Osteocyte (in vitro differentiated cells): ENCODE measurements at regions not wholly inside any gene's neighbourhood (a gene's known extent, or its start where the extent isn't known, plus 50 kb on each side); places are given as distances from the start of the nearest gene placed in this dataset.

Source experiments
- DNase-seq: peaks from one replicate; pipeline ENCODE4 v3.0.0; 2021; ENCODE audit warnings: mixed read lengths; ENCODE audit not compliant: unreplicated experiment; ENCODE audit errors: extremely low spot score
- H3K27ac Mint-ChIP-seq: one replicate; pipeline ENCODE4 v1.8.0; 2021; ENCODE audit warnings: mild to moderate bottlenecking, mixed read lengths; ENCODE audit not compliant: unreplicated experiment
- H3K27me3 Mint-ChIP-seq: one replicate; pipeline ENCODE4 v1.8.0; 2021; ENCODE audit warnings: mixed read lengths; ENCODE audit not compliant: unreplicated experiment
- H3K36me3 Mint-ChIP-seq: one replicate; pipeline ENCODE4 v1.8.0; 2021; ENCODE audit warnings: mixed read lengths; ENCODE audit not compliant: unreplicated experiment
- H3K4me1 Mint-ChIP-seq: one replicate; pipeline ENCODE4 v1.8.0; 2021; ENCODE audit warnings: mixed read lengths; ENCODE audit not compliant: unreplicated experiment
- H3K4me3 Mint-ChIP-seq: one replicate; pipeline ENCODE4 v1.8.0; 2021; ENCODE audit warnings: mild to moderate bottlenecking, moderate library complexity, mixed read lengths; ENCODE audit not compliant: unreplicated experiment
- H3K9me3 Mint-ChIP-seq: one replicate; pipeline ENCODE4 v1.8.0; 2021; ENCODE audit warnings: mixed read lengths; ENCODE audit not compliant: unreplicated experiment
- TF ChIP-seq, protein P1 (sequence below): fragments of 200-600 bp; sonication (generic); IDR thresholded peaks from 2 replicates; pipeline ENCODE4 v1.5.0; 2021; ENCODE audit warnings: antibody characterized with exemption, mild to moderate bottlenecking, moderate library complexity

DNA sequence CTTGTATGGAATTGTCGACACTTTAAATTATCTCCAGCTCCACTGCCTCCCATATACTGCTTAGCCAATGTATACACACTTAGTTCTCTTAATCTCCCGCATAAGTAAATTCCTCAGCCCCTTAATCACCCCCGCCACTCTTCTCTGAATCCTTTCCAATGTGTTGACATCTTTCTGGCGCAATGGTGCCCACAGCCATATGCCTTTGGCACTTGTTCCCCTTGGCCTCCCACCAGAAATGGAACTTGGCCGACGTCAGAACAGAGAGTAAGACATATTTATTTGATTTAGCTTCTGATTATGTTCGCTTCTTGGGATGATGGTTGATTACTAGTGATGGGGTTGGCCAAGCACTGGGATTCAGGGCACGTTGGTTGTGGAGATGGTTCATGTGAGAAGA, 1089.3 kb upstream of the CELF4 start:
- TF ChIP-seq, protein P1, sequence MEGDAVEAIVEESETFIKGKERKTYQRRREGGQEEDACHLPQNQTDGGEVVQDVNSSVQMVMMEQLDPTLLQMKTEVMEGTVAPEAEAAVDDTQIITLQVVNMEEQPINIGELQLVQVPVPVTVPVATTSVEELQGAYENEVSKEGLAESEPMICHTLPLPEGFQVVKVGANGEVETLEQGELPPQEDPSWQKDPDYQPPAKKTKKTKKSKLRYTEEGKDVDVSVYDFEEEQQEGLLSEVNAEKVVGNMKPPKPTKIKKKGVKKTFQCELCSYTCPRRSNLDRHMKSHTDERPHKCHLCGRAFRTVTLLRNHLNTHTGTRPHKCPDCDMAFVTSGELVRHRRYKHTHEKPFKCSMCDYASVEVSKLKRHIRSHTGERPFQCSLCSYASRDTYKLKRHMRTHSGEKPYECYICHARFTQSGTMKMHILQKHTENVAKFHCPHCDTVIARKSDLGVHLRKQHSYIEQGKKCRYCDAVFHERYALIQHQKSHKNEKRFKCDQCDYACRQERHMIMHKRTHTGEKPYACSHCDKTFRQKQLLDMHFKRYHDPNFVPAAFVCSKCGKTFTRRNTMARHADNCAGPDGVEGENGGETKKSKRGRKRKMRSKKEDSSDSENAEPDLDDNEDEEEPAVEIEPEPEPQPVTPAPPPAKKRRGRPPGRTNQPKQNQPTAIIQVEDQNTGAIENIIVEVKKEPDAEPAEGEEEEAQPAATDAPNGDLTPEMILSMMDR, result no peak
- Mint-ChIP-seq H3K4me1 (no peaks in the 10 kb centered on the region), H3K27me3 (no peaks in the 10 kb centered on the region), H3K27ac (no peak overlapping the region), H3K36me3 (no peaks in the 10 kb centered on the region), H3K9me3 (peaks cover 12% of the 10 kb centered on the region), H3K4me3 (no peak overlapping the region)
- DNase-seq, result no peak

DNA sequence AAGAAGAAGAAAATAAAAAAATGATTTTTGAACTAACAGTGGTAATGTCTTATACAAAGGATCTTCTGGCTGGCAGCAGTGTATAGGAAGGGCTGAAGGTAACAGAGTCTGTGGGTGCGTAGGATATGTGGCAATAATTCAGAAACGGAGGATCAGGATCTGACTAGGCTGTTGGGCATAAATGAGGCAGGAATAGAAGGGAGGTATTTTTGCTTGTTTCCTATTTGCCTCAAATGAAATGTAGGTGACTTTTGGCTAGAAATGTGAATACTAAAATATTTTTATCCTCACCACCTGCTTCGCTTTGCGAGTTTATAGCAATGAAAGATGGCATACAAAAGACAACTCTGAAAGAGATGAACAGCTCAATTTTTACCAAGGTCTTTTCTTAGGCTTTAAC, 1086.1 kb upstream of the CELF4 start:
- Mint-ChIP-seq H3K27ac (no peak overlapping the region), H3K9me3 (peaks cover 12% of the 10 kb centered on the region), H3K36me3 (no peaks in the 10 kb centered on the region), H3K27me3 (no peaks in the 10 kb centered on the region), H3K4me1 (no peaks in the 10 kb centered on the region), H3K4me3 (no peak overlapping the region)
- TF ChIP-seq, protein P1, result no peak
- DNase-seq, result no peak

DNA sequence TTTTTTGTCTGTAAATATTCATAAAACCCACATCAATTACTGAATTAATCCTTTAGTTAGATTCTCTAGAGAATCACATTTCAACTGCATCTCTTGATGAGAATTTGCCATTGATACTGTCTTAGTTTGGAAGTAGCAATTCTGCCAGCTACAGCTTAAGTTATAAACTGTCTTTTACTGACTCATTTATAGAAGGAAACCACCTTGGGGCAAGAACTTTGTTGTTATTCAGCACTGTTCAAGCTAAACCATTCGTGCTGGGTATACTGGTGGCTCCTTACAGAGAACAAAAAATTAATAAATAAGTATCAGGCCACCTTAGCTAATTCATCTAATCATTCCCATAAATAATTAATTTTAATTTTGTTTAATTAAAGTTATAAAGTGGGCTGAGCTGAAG, 1082.6 kb upstream of the CELF4 start:
- Mint-ChIP-seq H3K4me1 (no peaks in the 10 kb centered on the region), H3K27me3 (no peaks in the 10 kb centered on the region), H3K9me3 (peaks cover 4% of the 10 kb centered on the region)

DNA sequence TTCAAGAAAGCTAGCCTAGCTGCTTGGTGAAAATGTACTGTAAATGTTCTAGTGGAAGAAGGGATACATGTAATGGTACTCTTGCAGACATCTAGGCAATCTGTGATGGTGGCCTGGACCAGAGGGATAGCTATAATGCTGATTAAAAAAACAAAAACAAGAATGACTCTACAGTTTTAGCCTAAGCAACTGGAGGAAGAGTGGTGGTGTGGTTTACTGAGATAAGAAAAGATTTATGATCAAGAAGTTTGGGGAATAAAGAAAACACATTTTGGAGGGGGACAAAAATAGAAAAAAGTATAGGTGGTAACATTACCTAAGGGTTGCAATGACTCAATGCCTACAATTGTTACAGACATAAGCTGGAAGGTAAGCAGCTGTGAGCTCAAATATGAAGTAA, 1080.7 kb upstream of the CELF4 start:
- no peaks in the 10 kb centered on the region for H3K4me1 Mint-ChIP-seq
- DNase-seq, result no peak
- H3K4me3 Mint-ChIP-seq, result no peak overlapping the region
- no peaks in the 10 kb centered on the region for H3K36me3 Mint-ChIP-seq
- H3K9me3 Mint-ChIP-seq, result no peaks in the 10 kb centered on the region
- no peaks in the 10 kb centered on the region for H3K27me3 Mint-ChIP-seq
- TF ChIP-seq, protein P1, result no peak
- no peak overlapping the region for H3K27ac Mint-ChIP-seq

More for the DNA sequence above, 1082.6 kb upstream of the CELF4 start:
- DNase-seq, result no peak
- H3K27ac Mint-ChIP-seq, result no peak overlapping the region
- TF ChIP-seq, protein P1, result no peak
- H3K4me3 Mint-ChIP-seq, result no peak overlapping the region
- H3K36me3 Mint-ChIP-seq, result no peaks in the 10 kb centered on the region

DNA sequence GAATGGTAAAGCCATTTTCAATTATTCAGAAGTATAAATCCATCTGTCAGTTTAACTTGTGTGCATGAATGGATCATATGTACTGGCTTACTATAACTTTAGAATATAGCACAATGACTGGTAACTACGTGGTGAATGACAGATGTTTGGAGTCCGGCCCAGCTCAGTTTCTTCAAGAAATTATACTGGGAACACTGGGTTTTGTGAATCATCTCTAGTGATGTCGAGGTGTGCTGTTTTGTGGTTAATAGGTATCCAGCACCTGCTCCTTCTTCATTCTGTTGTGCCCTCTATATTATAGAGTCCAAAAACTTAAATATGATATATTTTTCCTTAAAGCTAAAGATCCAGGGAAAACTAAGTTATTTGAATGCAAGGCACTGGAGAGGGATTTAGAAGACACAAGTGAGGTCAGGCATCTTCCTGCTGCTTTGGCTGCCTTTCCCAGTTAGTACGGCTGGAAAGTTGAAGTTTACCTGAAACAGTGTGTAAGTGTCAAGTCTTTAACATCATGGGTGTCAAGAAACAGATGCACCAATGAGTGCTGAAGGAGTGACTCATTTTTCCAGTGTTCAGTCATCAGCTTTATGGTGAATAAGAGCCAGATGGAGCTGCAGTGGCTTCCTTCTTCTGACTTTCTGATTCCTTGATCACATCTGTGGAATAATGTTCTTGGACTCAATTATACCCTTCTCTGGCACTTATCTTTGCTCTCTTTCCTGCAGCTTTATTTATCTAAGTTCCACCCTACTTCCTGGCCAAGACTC, 1079.5 kb upstream of the CELF4 start:
- TF ChIP-seq, protein P1, result no peak
- H3K9me3 Mint-ChIP-seq, result peaks cover 8% of the 10 kb centered on the region
- no peak overlapping the region for H3K27ac Mint-ChIP-seq
- no peak overlapping the region for H3K4me3 Mint-ChIP-seq
- H3K27me3 Mint-ChIP-seq, result no peaks in the 10 kb centered on the region
- no peak for DNase-seq
- H3K4me1 Mint-ChIP-seq, result no peaks in the 10 kb centered on the region
- no peaks in the 10 kb centered on the region for H3K36me3 Mint-ChIP-seq
